Astrocyte of the spinal cord (primary cell): ENCODE measurements at regions not wholly inside any gene's neighbourhood (a gene's known extent, or its start where the extent isn't known, plus 50 kb on each side); places are given as distances from the start of the nearest gene placed in this dataset.

ENCODE experiments used
- DNase-seq: peaks from one replicate; pipeline ENCODE4 v3.0.0; 2011; ENCODE audit warnings: low read depth, low spot score
- H3K4me3 ChIP-seq: 2 replicates; pipeline ENCODE4 v1.5.1; 2011; ENCODE audit warnings: low read depth, mild to moderate bottlenecking, low read length, moderate library complexity
- CTCF ChIP-seq: IDR thresholded peaks from 2 replicates; pipeline ENCODE4 v1.5.1; 2012; ENCODE audit warnings: low read depth, mild to moderate bottlenecking, low read length, inconsistent platforms
- in situ Hi-C: cut with HindIII; loops from 2 replicates; pipeline ENCODE4 v1.10.0; 2017; ENCODE audit warnings: low sequenced_read_pairs

GRCh38 chr2:107621186-107622165 is 205.2 kb upstream of the RGPD4 start:
- no peak for DNase-seq
- no peak for TF ChIP-seq CTCF
- H3K4me3 ChIP-seq: no peak overlapping the region
- in situ Hi-C loops: no loop called here

- no peak for DNase-seq
- in situ Hi-C loops: no loop called here
- TF ChIP-seq CTCF: no peak
- H3K4me3 ChIP-seq: no peak overlapping the region
Observed at GRCh38 chr2:107622741-107623310, 203.9 kb upstream of the RGPD4 start.

- TF ChIP-seq CTCF: no peak
- H3K4me3 ChIP-seq: no peak overlapping the region
- no peak for DNase-seq
- in situ Hi-C loops: no loop called here
Observed at GRCh38 chr2:107625982-107626381, 200.7 kb upstream of the RGPD4 start.

- H3K4me3 ChIP-seq: no peak overlapping the region
- no peak for TF ChIP-seq CTCF
- DNase-seq: no peak
- in situ Hi-C loops: no loop called here
Observed at GRCh38 chr2:107627164-107627563, 199.5 kb upstream of the RGPD4 start.

GRCh38 chr2:107627926-107628325 is 198.8 kb upstream of the RGPD4 start:
- H3K4me3 ChIP-seq: no peak overlapping the region
- TF ChIP-seq CTCF: no peak
- no peak for DNase-seq
- in situ Hi-C loops: no loop called here

- in situ Hi-C loops: no loop called here
- peak; percentile 84 for DNase-seq
- no peak for TF ChIP-seq CTCF
- no peak overlapping the region for H3K4me3 ChIP-seq
Observed at GRCh38 chr2:107633580-107634147, 193.0 kb upstream of the RGPD4 start.
